GM19395 (cell line): ENCODE measurements at regions not wholly inside any gene's neighbourhood (a gene's known extent, or its start where the extent isn't known, plus 50 kb on each side); places are given as distances from the start of the nearest gene placed in this dataset.
"Not testable (repeated sequence)": the region's sequence is repeated elsewhere in the genome, so short reads cannot be mapped to it uniquely, and the experiment has no call there.

Source experiments
- ATAC-seq: cut with Tn5 transposase; IDR thresholded peaks from one replicate; pipeline ENCODE4 v1.9.1; 2021; ENCODE audit warnings: mild to moderate bottlenecking, moderate library complexity; ENCODE audit not compliant: unreplicated experiment

GRCh38 chr12:60451457-60451856 is 855.6 kb downstream of the SLC16A7 start:
- no peak for ATAC-seq

GRCh38 chr12:60465060-60465459 is 869.2 kb downstream of the SLC16A7 start:
- no peak for ATAC-seq

GRCh38 chr12:60468546-60468945 is 872.7 kb downstream of the SLC16A7 start:
- ATAC-seq = no peak

GRCh38 chr12:60475825-60476224 is 880.0 kb downstream of the SLC16A7 start:
- no peak for ATAC-seq

- no peak for ATAC-seq
Observed at GRCh38 chr12:60487284-60487683, 891.5 kb downstream of the SLC16A7 start.

DNA sequence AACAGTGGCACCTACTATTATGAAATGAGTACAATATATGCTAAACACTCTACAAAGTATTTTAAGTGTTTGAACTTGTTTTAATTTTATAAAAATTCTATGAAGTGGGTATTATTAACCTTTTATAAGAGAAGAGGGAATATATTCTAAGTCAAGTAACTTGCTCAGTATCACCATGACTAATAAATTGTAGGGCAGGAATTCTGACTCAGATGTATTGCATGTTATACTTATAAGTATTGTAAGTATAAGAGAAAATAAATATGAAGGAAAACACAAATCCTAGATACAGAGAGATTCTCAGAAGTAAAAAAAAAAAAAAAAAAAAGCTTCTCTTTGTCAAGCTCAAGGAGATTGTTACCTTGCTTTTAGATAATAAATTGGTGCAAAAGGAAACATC is 893.2 kb downstream of the SLC16A7 start:
- ATAC-seq = no peak

- ATAC-seq = no peak
Observed at GRCh38 chr12:60494244-60494643, 898.4 kb downstream of the SLC16A7 start.

DNA sequence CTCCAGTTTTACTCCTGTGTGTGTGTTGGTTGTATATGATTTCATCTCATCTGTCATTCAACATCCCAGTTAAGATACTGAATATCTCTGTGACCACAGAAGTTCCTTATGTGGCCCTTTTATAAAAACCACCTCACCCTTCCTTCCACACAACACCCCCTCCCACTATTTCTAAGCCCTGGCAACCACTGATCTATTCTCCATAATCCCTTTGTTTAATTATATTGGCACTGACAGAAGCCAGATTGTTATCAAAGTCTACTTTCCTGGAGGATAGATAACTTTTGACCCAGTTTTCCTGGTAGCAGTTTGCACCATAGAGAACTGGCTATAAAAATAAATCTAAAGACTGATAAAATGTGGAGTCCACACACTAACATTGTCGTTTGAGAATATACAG is 902.8 kb downstream of the SLC16A7 start:
- no peak for ATAC-seq

GRCh38 chr12:60501124-60501729 is 905.4 kb downstream of the SLC16A7 start:
- no peak for ATAC-seq

DNA sequence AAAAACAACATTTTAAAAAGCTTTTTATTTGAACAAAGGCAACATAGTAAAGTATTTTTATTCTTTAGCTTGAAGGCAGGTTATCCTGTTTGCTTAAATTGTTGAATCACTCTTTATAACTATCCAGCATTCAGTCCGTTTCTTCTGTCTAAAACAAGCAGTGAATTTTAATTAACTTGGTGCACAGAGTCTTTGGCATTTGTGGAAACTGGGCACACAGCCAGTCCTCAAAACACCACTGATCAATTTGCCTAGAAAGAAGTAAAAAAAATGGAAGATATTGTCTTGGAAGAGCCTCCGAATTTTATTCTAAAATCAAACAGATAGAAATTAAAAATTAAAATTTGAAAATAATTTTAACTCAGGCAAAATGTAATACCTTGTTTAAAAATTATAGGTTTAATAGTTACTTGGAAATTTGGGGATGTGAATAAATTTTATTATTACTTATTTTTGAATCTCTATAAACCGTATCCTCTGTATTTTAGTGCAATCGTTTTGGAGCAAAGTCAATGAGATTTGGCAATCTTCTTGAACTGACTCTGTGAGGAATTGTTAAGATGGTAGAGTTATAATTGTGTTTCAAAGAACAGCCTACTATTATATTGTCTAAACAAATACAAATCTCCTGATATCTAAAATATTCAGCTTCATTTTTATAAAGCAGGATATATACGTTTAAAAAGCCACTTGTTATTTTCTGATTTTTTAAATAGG is 927.0 kb downstream of the SLC16A7 start:
- ATAC-seq = no peak

- no peak for ATAC-seq
Observed at GRCh38 chr12:60529261-60529660, 933.4 kb downstream of the SLC16A7 start.

- no peak for ATAC-seq
Observed at GRCh38 chr12:60529723-60530122, 933.9 kb downstream of the SLC16A7 start.

- no peak for ATAC-seq
Observed at GRCh38 chr12:60535363-60535762, 939.5 kb downstream of the SLC16A7 start.

DNA sequence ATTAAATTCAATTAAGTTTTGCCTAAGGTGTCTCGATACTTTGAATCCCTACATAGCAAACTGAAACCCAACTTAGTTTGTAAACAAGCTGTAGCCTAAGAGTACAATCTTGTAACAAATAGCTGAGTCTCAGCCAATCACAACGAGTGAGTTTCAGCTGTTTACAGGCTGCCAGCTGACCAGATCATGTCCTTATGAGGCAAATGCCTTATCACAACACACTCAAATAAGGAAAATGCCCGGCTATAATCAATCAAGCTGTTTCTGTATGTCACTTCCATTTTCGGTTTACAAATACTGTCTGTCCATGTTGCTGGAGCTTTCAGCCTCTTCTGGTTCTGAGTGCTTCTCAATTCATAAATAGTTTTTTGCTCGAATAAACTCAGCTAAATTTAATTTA is 943.8 kb downstream of the SLC16A7 start:
- ATAC-seq = no peak

DNA sequence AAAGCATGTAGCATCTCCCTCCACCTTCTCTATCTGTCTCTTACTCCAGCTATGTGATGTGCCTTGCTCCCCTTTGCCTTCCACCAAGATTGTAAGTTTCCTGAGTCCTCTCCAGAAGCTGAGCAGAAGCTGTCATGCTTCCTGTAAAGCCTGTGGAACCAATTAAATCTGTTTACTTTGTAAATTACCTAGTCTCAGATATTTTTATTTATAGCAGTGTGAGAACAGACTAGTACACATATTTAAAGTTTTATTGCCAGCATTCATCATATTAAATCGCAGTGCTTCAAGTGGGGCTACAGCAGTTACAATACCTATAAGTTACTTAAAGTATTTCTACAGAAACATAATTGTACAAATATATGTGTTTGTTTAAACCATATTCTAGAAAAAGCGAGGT is 973.1 kb downstream of the SLC16A7 start:
- ATAC-seq = no peak

GRCh38 chr12:60577607-60578006 is 981.8 kb downstream of the SLC16A7 start:
- ATAC-seq = no peak

DNA sequence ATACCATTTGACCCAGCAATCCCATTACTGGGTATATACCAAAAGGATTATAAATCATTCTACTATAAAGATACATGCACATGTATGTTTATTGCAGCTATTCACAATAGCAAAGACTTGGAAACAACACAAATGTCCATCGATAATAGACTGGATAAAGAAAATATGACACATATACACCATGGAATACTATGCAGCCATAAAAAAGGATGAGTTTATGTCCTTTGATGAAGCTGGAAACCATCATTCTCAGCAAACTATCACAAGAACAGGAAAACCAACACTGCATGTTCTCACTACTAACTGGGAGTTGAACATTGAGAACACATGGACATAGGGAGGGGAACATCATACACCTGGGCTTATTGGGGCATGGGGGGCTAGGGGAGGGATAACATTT is 991.8 kb downstream of the SLC16A7 start:
- not testable (repeated sequence) for ATAC-seq

GRCh38 chr12:60594035-60594711 is 998.3 kb downstream of the SLC16A7 start:
- no peak for ATAC-seq

- ATAC-seq = no peak
Observed at GRCh38 chr12:60602601-60603000, 1006.8 kb downstream of the SLC16A7 start.

DNA sequence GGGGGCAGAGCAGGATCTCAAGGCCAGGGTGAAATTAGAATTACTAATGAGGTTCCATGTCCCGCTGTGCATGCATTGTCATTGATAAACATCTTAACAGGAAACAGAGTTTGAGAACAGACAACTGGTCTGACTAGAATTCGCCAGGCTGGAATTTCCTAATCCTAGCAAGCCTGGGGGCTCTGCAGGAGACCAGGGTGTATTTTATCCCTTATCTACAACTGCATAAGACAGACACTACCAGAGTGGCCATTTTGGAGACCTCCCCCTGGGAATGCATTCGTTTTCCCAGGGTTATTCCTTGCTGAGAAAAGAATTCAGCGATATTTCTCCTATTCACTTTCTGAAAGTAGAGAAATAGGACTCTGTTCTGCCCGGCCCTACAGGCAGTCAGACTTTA is 1007.6 kb downstream of the SLC16A7 start:
- not testable (repeated sequence) for ATAC-seq

GRCh38 chr12:60616400-60616799 is 1020.6 kb downstream of the SLC16A7 start:
- ATAC-seq = no peak

DNA sequence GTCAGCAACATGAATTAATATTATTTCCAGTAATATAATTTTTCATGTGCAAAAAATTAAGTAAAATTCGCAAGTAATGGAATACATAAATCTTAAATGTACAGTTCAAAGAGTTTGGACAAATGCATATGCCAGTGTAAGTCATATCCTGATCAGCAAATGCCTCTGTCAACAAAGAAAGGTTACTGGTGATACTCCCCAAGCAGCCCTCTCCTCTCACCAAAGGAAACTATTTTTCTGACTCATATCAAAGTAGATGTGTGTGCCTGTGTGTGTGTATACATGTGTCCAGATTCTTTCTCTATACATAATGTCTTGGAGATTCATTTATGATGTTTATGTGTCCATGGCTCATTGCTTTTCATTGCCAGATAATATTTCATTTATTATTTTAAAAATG is 1035.0 kb downstream of the SLC16A7 start:
- ATAC-seq = no peak
